ENCODE measurements at regions not wholly inside any gene's neighbourhood (a gene's known extent, or its start where the extent isn't known, plus 50 kb on each side); places are given as distances from the start of the nearest gene placed in this dataset.
"Not testable (repeated sequence)": the region's sequence is repeated elsewhere in the genome, so short reads cannot be mapped to it uniquely, and the experiment has no call there.

DNA sequence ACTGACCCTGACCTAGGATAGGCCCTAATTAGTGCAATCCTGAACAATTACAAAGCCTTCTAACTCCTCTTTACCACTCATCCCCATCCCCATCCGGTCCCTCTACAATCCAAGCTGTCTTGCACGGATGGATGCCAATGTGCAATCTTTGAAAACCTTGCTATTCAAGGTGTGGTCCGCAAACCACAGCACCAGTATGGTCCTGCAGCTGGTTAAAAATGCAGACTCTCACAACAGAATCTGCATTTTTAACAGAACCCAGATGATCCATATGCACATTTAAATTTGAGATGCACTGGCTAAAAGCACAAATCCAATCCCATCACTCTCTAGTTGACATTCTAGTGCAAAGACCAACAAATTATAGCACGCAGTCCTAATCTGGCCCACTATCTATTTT, 230.6 kb upstream of the KRR1 start:
- no peak for DNase-seq (ENCODE audit: low read depth in 3 of 3, low spot score in 2 of 3)

DNA sequence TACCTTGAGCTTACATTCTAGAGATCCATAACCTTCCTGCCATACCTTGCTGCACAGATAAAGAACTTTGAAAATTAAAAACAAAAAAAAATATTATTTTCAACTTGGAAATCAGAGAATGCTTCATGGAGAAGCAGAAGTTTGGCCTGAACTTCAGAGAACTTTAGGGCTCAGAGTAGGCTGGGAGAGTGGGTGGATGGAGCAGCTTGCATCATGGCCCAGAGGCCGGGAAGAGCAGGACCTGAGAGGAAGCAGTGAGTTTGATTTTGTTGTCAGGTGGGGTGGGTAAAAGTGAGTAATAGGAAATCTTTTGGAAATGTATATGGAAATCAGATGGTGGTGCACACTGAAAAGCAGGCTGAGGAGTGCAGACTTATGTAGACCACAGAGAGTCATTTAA, 228.5 kb upstream of the KRR1 start:
- no peak for DNase-seq (ENCODE audit: low read depth in 3 of 3, low spot score in 2 of 3)

DNA sequence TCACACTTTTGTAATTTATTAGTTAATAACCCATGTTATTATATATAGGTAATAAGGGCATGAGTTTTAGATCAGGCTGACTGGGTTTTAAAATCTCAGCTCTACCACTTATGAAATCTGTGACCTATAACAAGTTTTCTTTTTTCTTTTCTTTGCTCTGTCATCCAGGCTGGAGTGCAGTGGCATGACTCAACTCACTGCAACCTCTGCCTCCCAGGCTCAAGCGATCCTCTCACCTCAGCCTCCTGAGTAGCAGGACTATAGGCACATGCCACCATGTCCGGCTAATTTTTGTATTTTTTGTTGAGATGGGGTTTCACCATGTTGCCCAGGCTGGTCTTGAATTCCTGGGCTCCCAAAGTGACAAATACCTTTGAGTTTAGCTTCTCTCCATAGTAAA, 227.7 kb upstream of the KRR1 start:
- not testable (repeated sequence) for DNase-seq (ENCODE audit: low read depth in 3 of 3, low spot score in 2 of 3)

DNA sequence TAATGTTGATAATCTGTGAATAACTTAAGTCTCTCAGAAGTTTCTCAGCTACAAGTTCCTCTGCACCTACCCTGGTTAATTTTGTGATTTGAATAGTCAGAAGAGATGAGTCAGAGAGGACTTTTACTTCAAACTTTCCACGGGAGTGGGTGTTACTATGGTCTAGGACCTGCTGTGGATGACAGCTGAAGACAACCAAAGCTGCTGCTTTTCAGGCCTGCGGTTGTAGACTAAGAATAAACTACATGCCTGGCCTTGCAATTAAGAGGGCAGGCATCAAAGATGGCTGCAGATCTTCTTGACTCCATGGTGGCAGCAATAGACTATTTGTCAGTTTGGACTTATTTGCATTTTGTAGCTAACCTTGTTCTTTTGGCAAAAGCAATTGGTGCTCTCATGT, 227.1 kb upstream of the KRR1 start:
- no peak for DNase-seq (ENCODE audit: low read depth in 3 of 3, low spot score in 2 of 3)

DNA sequence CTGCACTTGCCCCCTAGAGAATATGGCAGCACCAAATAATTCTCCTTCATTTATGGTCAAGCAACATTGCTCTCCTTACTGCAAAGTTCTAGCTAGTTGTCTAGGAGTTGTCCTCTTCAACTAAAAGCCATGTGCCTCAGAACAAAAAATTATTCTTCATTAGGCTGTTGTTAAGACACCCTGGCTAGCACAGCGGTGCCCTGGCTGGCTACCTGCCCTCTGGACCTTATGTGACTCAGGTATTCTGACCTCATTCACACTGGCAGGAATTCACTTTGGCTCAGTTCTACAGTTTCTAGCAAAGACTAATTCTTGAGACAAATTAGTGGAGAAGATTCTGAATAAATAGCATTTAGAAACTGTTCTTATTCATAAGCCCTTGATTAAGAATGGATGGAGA, 224.4 kb upstream of the KRR1 start:
- no peak for DNase-seq (ENCODE audit: low read depth in 3 of 3, low spot score in 2 of 3)

DNA sequence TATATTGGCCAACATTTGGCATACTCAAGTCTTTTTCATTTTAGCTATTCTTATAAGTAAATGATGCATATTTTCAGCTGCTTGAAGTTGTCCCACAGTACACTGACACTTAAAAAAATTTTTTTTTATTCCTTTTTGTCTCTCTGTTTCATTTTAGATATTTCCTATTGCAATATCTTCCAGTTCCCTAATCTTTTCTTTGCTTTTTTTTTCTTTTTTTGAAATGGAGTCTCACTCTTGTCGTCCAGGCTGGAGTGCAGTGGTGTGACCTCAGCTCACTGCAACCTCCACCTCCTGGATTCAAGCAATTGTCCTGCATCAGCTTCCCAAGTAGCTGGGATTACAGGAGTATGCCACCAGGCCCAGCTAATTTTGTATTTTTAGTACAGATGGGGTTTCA, 217.4 kb upstream of the KRR1 start:
- DNase-seq (ENCODE audit: low read depth in 3 of 3, low spot score in 2 of 3), result no peak

DNA sequence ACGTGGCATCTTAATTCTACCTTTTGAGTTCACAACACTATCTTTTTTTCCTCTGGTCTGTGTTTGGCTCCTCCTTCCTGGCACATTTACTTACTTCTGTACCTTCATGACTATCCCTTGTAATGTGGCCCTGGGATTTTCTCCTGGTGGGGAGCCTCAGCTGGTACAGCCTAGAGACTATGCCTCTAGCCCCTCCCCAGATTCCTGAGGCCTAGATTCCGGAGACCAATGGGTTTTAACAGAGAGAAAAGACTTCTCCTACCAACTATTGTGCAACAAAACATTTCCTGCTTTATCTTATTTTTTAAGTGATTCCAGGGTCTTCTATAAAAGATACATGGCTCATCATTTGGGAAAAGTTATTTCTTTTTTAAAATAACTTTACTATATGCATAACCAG, 216.2 kb upstream of the KRR1 start:
- no peak for DNase-seq (ENCODE audit: low read depth in 3 of 3, low spot score in 2 of 3)

DNA sequence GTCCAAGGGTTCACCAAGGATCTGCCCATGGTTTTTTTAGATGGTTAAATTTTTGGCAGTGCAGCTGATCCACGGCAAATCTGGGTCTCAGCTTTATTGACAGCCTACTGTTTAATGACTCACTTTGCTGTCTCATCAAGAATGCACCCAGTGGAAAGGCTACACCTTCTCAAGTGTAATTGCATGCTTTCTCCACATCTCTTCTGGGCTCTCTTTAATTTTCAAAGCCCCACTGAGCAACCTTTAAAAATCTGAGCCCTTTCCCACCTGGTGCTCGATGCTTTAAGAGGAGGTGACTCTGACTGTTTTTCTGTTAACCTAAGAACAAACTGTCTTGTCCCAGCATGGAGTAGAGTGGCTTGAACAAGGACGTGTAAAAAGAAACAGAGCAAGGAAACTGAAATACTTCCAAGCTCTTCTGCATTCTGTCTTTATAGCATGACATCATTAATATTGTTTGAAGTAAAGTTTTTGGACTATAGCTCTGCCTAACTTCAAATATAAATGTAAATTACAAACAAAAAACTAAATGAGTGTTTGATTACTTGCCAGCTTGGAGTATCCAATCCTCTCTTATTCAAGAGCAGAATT, 214.2 kb upstream of the KRR1 start:
- DNase-seq (ENCODE audit: low read depth in 3 of 3, low spot score in 2 of 3), result no peak

DNA sequence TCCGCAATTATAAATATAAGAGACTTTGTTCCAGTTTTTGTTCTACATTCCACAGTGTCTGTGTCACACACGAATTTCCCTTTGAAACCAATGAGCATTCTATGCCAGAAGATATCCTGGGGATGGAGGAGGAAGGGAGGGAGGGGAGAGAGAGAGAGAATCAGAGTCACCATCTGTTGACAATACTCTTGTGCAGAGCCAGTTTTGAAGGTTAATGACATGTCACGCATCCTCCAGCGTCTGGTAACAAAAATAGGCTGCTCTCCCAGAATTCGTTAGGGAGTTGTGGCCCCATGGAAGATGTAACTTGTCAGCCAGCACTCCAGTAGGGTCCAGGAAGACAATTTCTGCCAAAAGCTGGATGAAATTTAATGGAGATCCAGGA, 213.5 kb upstream of the KRR1 start:
- peak in 1 of 3 donors; percentile 53 for DNase-seq (ENCODE audit: low read depth in 3 of 3, low spot score in 2 of 3)

DNA sequence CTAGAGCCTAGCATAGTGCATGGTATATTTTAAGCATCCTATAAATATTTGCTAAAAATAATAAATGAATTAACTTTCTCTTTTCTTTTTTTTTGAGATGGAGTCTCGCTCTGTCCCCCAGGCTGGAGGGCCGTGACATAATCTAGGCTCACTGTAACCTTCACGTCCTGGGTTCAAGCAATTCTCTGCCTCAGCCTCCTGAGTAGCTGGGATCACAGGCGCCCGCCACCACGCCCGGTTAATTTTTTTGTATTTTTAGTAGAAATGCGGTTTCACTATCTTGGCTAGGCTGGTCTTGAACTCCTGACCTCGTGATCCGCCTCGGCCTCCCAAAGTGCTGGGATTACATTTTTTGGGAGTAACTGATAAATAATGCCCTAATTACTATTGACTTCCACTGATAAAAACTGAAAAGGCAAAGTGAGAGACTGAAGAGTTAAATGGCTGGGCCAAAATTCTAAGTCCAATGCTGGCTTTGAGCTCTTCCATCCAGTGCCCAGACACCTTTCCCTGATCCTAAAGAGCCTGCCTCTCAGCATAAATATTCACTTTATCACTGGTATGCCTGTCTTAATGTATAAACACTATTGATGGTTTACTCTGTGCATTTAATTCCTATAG, 213.0 kb upstream of the KRR1 start:
- DNase-seq (ENCODE audit: low read depth in 3 of 3, low spot score in 2 of 3), result no peak

DNA sequence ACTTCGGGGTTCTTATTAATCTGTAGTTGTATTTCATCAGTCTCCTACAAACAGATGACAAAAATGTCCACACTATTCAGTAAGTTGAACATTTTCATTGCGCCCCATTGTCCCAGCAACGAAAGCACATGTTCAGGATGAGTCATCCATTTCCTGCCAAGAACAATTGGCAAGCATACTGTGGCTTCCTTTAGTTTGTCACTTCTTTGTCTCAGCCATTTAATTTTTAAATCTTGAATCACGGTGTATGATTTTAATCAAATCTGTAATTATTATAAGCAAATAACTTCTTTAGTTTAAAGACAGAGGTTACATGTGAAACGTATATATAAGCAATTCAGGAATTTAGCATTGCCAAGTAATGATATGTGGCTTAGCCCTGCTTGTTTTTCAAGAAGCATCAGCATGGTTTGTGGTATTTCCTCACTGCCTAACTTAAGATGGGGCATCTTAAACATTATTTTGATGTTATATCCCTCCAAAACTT, 211.3 kb upstream of the KRR1 start:
- no peak for DNase-seq (ENCODE audit: low read depth in 3 of 3, low spot score in 2 of 3)

DNA sequence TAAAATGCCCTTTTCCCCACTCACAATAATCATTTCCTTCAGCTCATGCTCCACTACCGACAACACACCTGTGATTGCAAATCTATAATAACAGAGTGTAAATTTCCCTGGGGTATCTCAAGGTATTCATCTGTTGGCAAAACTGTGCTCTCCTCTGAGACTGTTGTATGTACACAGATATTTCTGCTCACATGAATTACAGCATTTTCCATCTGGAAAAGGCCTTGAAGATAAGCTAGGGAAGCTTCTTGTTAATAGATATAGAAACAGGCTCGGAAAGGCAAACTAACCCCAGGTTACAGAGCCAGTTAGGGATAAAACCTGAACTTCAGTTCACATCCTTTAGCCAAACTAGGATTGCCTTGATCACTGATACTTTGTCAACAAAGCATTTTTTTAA, 210.4 kb upstream of the KRR1 start:
- DNase-seq (ENCODE audit: low read depth in 3 of 3, low spot score in 2 of 3), result no peak

DNA sequence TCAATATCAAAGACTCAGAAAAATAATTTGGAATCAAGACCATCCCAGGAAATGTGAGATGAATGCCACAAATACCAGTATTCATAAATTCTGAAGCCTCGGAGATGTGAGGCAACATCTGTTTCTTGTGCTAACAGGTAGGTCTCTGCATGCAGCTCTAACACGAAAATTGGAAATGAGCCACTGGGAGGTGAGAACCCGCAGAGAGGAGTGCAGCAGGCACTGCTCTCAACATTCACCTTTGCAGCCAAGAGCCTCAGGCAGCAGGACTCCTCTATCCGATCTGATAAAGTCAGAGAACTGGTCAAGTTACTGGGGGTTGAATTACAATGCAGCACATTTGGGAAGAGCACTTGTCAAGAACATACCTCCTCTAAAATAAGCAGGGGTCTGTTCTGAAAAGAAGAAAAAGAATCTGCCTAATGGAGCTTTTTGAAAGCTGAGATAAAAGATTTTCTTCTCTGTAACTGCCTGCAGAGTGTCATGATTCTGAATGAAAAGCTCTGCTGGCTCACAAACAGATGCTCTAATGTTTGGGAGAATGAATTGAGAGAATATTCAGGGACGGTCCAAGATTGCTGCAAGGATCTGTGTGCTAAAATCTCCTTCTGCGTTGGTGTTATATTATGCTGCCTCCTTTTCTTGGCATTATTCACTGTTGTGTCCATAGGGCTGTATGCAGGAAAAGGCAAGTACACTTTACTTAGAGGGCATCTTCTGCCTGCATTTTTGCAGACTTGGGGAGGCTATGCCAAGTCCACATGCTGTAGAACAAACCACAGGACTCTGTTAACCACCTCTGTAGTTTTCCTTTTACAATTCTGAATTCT, 209.6 kb upstream of the KRR1 start:
- DNase-seq (ENCODE audit: low read depth in 3 of 3, low spot score in 2 of 3), result no peak

DNA sequence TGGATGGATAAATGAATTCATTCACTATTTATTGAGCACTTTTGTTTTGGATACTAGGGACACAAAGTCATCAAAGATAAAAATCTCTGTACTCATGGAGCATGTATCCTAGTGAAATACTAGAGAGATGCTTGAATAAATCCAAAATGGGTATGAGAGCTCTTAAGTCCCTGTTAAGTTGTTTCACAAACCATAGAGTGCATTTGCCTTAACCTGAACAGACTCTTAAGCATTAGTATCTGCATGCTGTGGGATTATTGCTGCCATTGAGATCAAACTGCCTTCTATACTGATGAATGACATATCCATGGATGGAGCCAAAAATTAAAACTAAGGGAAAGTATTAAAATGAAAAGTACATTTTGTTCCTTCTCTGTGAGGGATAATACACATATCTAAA, 206.5 kb upstream of the KRR1 start:
- no peak for DNase-seq (ENCODE audit: low read depth in 3 of 3, low spot score in 2 of 3)

DNA sequence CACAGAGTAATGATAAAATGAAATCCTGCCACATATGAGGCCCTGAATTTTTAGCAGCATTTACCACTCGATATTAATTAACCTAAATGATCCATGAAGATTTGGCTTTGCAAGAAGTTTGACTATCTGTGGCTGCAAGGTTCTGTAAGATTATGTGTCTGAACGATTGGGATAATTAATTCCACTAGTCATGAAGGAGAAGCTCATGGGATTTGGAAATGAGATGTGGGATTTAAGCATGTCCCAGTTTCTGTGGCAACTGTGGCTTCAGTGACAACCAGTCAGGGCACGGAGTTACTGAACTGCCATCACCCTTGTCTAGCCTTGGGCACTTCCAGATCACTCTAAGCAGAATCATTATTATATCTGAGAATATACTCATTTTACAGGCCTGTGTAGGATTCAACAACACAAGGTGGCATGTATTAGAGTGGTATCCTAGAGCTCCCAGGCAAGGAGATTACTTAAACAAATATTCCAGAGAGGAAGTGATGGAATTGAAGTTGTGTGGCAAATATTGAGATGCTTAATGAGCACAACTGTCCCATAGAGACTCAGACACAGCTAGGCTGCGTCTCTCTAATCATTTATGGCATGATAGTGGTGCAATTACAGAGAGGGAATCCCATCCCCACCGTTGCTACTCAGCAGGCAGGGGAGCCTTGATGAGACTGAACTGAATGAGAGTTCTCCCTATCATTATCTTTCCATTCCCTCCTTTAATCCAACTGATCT, 205.0 kb upstream of the KRR1 start:
- DNase-seq (ENCODE audit: low read depth in 3 of 3, low spot score in 2 of 3), result no peak

DNA sequence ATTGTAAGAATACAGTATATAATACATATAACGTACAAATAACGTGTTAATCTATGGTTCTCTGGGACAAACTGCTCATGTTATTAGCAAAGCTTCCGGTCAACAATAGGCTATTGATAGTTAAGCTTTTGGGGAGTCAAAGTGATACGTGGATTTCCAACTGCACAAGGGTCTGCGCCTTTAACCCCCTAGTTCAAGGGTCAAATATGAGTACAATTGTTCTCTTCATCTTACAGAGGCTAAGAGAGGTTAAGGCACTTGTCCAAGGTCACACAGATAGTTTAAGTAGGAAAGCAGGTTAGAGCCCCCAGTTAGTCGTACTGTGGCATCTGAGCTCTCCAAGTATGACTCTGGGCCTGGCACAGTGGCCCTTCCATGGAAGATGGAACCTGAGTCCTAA, 204.3 kb upstream of the KRR1 start:
- DNase-seq (ENCODE audit: low read depth in 3 of 3, low spot score in 2 of 3), result no peak

DNA sequence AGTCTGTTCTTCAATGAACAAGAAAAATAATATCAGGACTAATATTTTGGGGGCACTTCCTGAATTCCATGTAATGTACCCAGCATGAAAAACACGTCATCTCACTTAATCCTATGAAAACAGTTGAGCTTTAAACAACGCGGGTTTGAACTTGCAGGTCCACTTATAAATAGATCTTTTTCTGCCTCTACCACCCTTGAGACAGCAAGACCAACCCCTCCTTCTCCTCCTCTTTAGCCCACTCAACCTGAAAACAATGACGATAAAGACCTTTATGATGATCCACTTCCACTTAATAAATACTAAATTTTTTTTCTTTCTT, 203.9 kb upstream of the KRR1 start:
- no peak for DNase-seq (ENCODE audit: low read depth in 3 of 3, low spot score in 2 of 3)

DNA sequence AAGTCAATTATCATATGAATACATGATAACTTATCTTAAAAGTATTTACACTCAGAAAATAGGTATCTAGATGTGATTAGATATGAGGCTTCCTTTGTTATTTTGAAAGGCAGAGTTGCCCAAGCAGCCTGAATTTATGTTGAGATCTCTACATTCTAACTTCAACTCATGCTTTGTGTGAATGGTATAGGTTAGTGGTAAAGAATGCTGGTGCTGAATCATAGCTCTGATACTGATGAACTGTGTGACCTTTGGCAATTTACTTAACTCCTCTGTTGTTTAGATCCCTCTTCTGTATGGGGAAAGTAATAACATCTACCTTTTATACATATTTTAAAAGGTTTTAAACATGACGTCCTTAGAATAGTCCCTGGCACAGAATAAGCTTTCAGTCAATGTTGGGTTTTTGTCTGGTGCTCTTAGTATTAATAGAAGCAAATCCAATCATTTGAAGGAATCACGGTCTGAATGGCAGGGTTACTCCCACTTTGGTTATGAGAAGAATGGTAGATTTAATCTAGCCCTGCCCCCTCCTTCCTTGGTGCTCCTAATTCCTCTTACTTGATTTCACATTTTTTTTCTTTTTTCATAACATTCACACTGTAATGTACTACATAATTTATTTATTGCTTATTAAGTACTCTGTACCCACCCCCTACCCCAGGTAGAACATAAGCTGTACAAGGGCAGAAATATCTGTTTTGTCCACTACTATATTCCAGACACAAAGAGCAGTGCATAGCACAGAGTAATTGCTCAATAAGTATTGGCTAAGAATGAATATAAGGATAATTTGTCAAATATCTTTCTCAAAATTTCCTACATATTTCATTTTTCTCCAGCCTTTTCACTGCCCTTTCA, 203.3 kb upstream of the KRR1 start:
- no peak for DNase-seq (ENCODE audit: low read depth in 3 of 3, low spot score in 2 of 3)

DNA sequence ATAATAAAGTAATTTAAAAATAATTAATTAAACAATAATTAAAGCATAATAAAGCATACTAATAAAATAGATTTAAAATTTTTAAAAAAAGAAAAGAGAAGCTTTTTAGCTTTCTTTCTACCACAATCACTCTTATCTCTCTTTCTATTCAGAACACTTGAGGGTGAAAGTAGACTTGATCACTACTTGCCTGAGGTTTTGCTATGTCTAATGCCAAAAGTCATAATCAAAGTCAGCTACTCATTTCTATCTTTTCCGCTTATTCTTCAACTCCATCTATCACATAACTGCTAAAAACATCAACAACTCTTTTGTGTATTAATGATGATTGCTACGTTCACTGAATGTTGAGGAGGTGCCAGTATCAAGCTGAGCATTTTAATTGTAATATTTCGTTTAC, 202.0 kb upstream of the KRR1 start:
- DNase-seq (ENCODE audit: low read depth in 3 of 3, low spot score in 2 of 3), result no peak

DNA sequence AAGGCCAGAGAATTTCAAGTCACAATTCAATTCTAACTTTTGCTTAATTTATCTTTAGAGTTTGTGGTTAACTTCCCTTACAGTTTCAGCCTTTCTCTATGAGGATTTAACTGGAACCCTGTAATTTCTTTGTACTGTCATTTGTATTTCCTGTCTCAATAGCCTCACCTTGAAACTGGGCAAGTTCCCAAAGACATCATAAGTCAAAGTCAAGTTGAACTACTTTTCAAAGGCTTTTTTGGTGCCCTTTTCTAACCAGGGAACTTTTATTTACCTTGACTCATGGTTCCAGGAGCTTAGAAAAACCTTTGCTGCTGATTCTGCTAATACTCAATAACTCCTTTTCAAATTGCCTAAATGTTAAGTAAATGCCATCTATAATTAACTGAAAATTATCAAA, 200.8 kb upstream of the KRR1 start:
- DNase-seq (ENCODE audit: low read depth in 3 of 3, low spot score in 2 of 3), result no peak

DNA sequence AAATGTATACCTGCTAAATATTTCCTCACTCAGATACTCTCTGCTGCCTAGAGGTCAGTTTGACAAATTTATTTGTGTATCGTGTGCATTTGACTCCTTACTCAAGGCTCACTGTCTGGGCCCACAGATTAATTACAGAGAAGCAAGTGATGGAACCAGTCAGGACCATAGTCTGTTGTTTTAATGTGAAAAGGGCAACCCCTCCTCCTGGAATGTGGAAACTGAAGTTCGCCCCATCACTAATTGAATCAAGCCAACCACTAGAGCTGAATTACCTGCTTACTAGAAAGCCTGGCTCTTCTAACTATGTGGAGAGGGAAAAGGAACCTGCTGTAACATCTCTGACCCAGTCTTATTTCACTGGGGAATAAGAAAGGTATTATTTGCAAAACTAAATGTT, 199.9 kb upstream of the KRR1 start:
- DNase-seq (ENCODE audit: low read depth in 3 of 3, low spot score in 2 of 3), result no peak

All from right renal cortex interstitium (tissue), 3 donors.